ENCODE measurements at regions not wholly inside any gene's neighbourhood (a gene's known extent, or its start where the extent isn't known, plus 50 kb on each side); places are given as distances from the start of the nearest gene placed in this dataset.

- no peak for DNase-seq
These were observed 61.8 kb upstream of the GJB5 start for GRCh38 chr1:34693081-34693480.

GRCh38 chr1:34694383-34694782, 60.5 kb upstream of the GJB5 start:
- DNase-seq, result no peak

GRCh38 chr1:34695580-34695979, 59.3 kb upstream of the GJB5 start:
- no peak for DNase-seq

- no peak for DNase-seq
These were observed 58.6 kb upstream of the GJB5 start for GRCh38 chr1:34696230-34696629.

GRCh38 chr1:34696981-34697380, 57.9 kb upstream of the GJB5 start:
- DNase-seq, result no peak

- no peak for DNase-seq
These were observed 57.0 kb upstream of the GJB5 start for GRCh38 chr1:34697818-34698217.

- DNase-seq, result no peak
These were observed 53.4 kb upstream of the GJB5 start for GRCh38 chr1:34701326-34702060.

Data from anterior cingulate cortex (tissue), 58 donors.